ENCODE measurements at regions not wholly inside any gene's neighbourhood (a gene's known extent, or its start where the extent isn't known, plus 50 kb on each side); places are given as distances from the start of the nearest gene placed in this dataset.

- H3K14ac ChIP-seq (ENCODE audit: insufficient read depth, low read length), result no peak overlapping the region
- no peak overlapping the region for H3K9ac ChIP-seq (ENCODE audit: extremely low read depth, insufficient read length, low read length)
- Mint-ChIP-seq H3K27me3 (ENCODE audit: low read depth) (peaks cover 4% of the 10 kb centered on the region; the same call in 1 of the 2 replicates), H3K36me3 (ENCODE audit: insufficient read depth in 1 of 3, low read depth in 3 of 3) (no peaks in the 10 kb centered on the region), H3K4me1 (peaks cover 20 to 22% of the 10 kb centered on the region in 2 experiments), H3K27ac (no peak overlapping the region), H3K4me3 (no peak overlapping the region), H3K9me3 (no peaks in the 10 kb centered on the region)
- no peaks in the 10 kb centered on the region for H3K79me1 ChIP-seq (ENCODE audit: insufficient read depth, low read depth, low read length, poor library complexity, severe bottlenecking)
- no peak overlapping the region for H2BK5ac ChIP-seq (ENCODE audit: insufficient read length, low read length)
- H2AK5ac ChIP-seq (ENCODE audit: insufficient read length, low read length), result no peak overlapping the region
- H2BK15ac ChIP-seq (ENCODE audit: low read depth, low read length), result no peak overlapping the region
- H4K8ac ChIP-seq (replicated peaks; ENCODE audit: insufficient read length, low read depth, low read length), result no peak overlapping the region
- no peak overlapping the region for H4K91ac ChIP-seq (ENCODE audit: insufficient read length, low read depth, low read length)
- no peak overlapping the region for H3K4ac ChIP-seq (ENCODE audit: low read depth, low read length)
- no peak overlapping the region for H3K4me2 ChIP-seq (ENCODE audit: insufficient read depth, insufficient read length, low read length)
- H3K79me2 ChIP-seq (ENCODE audit: insufficient read depth, low read length), result no peaks in the 10 kb centered on the region
- H2AFZ ChIP-seq (ENCODE audit: low read length), result no peak overlapping the region
- H3K23ac ChIP-seq (ENCODE audit: insufficient read length, low read depth, low read length), result no peak overlapping the region
- H3T11ph ChIP-seq (ENCODE audit: low read length), result no peak overlapping the region
- no CpG with 5 or more reads among the region's 4 CpGs for WGBS (ENCODE audit: extremely low coverage, insufficient read length, low lambda C conversion rate)
- H4K20me1 ChIP-seq (ENCODE audit: control insufficient read depth, insufficient read depth, insufficient read length), result no peaks in the 10 kb centered on the region
- no peak overlapping the region for H2BK20ac ChIP-seq (ENCODE audit: low read depth, low read length, poor library complexity, severe bottlenecking)
- no peak for DNase-seq
- H3K27me3 ChIP-seq (ENCODE audit: insufficient read depth, low read length), result no peaks in the 10 kb centered on the region
- H3K27ac ChIP-seq (ENCODE audit: insufficient read length, low read depth, low read length), result no peak overlapping the region
- H3K23me2 ChIP-seq (ENCODE audit: insufficient read length, low read depth, low read length, poor library complexity, severe bottlenecking), result no peaks in the 10 kb centered on the region
- no peak overlapping the region for H3K56ac ChIP-seq (ENCODE audit: insufficient read length, low read depth, low read length)
- H3K18ac ChIP-seq (ENCODE audit: insufficient read length, low read depth, low read length), result no peak overlapping the region
- H2BK120ac ChIP-seq (ENCODE audit: low read depth, low read length, poor library complexity, severe bottlenecking), result no peak overlapping the region
- no peak for TF ChIP-seq CTCF (conservative IDR thresholded peaks at IDR 0.05)
- H4K5ac ChIP-seq (ENCODE audit: insufficient read length, low read depth, low read length), result no peak overlapping the region
- no peaks in the 10 kb centered on the region for H3K9me3 ChIP-seq (ENCODE audit: control insufficient read depth, low read depth, low read length)
- no peak overlapping the region for H2BK12ac ChIP-seq (ENCODE audit: insufficient read length, low read depth, low read length)
- H3K4me1 ChIP-seq (ENCODE audit: insufficient read depth, low read length), result peaks cover 4% of the 10 kb centered on the region; the same call in 1 of the 2 replicates
Observed at GRCh38 chr5:72658761-72659540, 151.7 kb upstream of the ZNF366 start.

Measured in H9 (cell line).